A549 (cell line): ENCODE measurements at regions not wholly inside any gene's neighbourhood (a gene's known extent, or its start where the extent isn't known, plus 50 kb on each side); places are given as distances from the start of the nearest gene placed in this dataset.

Experiments
- ATAC-seq, 2 experiments: fragments of 200-7000 bp in 1 of 2; fragments of >200 bp in 1 of 2; cut with Nextera tagmentation in 1 of 2; cut with Tn5 transposase in 1 of 2; 3 replicates each; pipeline versions ENCODE4 v1.8.0 to v1.9.1; 2018 to 2020; ENCODE audit warnings: mild to moderate bottlenecking in 1 of 2, moderate library complexity in 1 of 2
- CTCF ChIA-PET: fragments of 300-600 bp; sonication (Branson Sonifier 250); formaldehyde crosslinking; extraction: SDS; loops from one replicate; lab custom pipeline; 2021; ENCODE audit warnings: antibody characterized with exemption, inconsistent platforms; lab: Yijun Ruan, JAX
- POLR2A ChIA-PET: fragments of 350-600 bp; formaldehyde crosslinking; extraction: SDS; loops from one replicate; lab custom pipeline; 2021; ENCODE audit warnings: antibody characterized with exemption, inconsistent platforms; lab: Yijun Ruan, JAX
- DNase-seq, 2 experiments: peaks; one replicate each; pipeline versions ENCODE4 v3.0.0 to v3.0.0-alpha.2; 2011 to 2016; ENCODE audit warnings: low read depth in 1 of 2, low spot score in 1 of 2
- FAIRE-seq: peaks from 2 replicates; lab custom pipeline; 2011; peaks lifted over from hg19 to GRCh38; lab: Jason Lieb, UNC
- H3K27ac ChIP-seq, 2 experiments: fragments of >200 bp; sonication (Bioruptor Twin); formaldehyde crosslinking; 3 replicates each; pipeline ENCODE4 v1.5.1; 2016 to 2017
- H3K4me1 ChIP-seq: fragments of >200 bp; sonication (Bioruptor Twin); formaldehyde crosslinking; 3 replicates; pipeline ENCODE4 v1.6.1; 2016
- H3K4me2 ChIP-seq: fragments of >200 bp; sonication (Bioruptor Twin); formaldehyde crosslinking; 3 replicates; pipeline ENCODE4 v1.6.1; 2016
- H3K4me3 ChIP-seq: fragments of >200 bp; sonication (Bioruptor Twin); formaldehyde crosslinking; 3 replicates; pipeline ENCODE4 v1.5.1; 2016
- H3K9me3 ChIP-seq: fragments of >200 bp; sonication (Bioruptor Twin); formaldehyde crosslinking; 3 replicates; pipeline ENCODE4 v1.6.1; 2016
- CBX8 ChIP-seq: fragments of 200-600 bp; sonication (generic); IDR thresholded peaks from 2 replicates; pipeline ENCODE4 v1.6.1; 2016
- CEBPB ChIP-seq, 2 experiments: fragments of >200 bp in 1 of 2; sonication (Bioruptor Twin) in 1 of 2; formaldehyde crosslinking in 1 of 2; IDR thresholded peaks; 2 replicates each; pipeline ENCODE4 v1.6.1; 2012 to 2016
- CHD2 ChIP-seq: fragments of 150-350 bp; IDR thresholded peaks from 2 replicates; pipeline ENCODE4 v1.6.1; 2014; ENCODE audit warnings: low read length; ENCODE audit not compliant: partially characterized antibody
- EHF ChIP-seq: fragments of 250-450 bp; sonication (Bioruptor Pico); IDR thresholded peaks from 2 replicates; pipeline ENCODE4 v1.5.0; 2020; ENCODE audit warnings: mild to moderate bottlenecking
- EP300 ChIP-seq, 2 experiments: fragments of >200 bp; sonication (Bioruptor Twin); formaldehyde crosslinking; IDR thresholded peaks; 2 replicates in 1 of 2; 3 replicates in 1 of 2; pipeline ENCODE4 v1.6.1; 2016 to 2017
- ESRRA ChIP-seq: fragments of 150-350 bp; IDR thresholded peaks from 2 replicates; pipeline ENCODE4 v1.6.1; 2014; ENCODE audit warnings: mild to moderate bottlenecking, low read length, borderline replicate concordance
- FOSB ChIP-seq: fragments of 250-450 bp; sonication (Bioruptor Pico); IDR thresholded peaks from 2 replicates; pipeline ENCODE4 v1.5.0; 2020; ENCODE audit warnings: mild to moderate bottlenecking, moderate library complexity
- FOSL2 ChIP-seq, 2 experiments: fragments of 450-650 bp in 1 of 2; fragments of >200 bp in 1 of 2; sonication (Bioruptor Twin) in 1 of 2; formaldehyde crosslinking; IDR thresholded peaks; 2 replicates each; pipeline versions ENCODE4 v1.5.0 to v1.6.1; 2016 to 2020; ENCODE audit warnings: mild to moderate bottlenecking in 1 of 2, moderate library complexity in 1 of 2
- FOXS1 ChIP-seq: fragments of 250-450 bp; sonication (Bioruptor Pico); IDR thresholded peaks from 2 replicates; pipeline ENCODE4 v1.5.0; 2020; ENCODE audit warnings: mild to moderate bottlenecking, moderate library complexity
- HOXA7 ChIP-seq: fragments of 250-450 bp; sonication (Bioruptor Pico); IDR thresholded peaks from 2 replicates; pipeline ENCODE4 v1.5.0; 2020; ENCODE audit warnings: mild to moderate bottlenecking, moderate library complexity
- JUN ChIP-seq, 2 experiments: fragments of >200 bp; sonication (Bioruptor Twin); formaldehyde crosslinking; IDR thresholded peaks; 2 replicates in 1 of 2; 3 replicates in 1 of 2; pipeline ENCODE4 v1.6.1; 2016 to 2017
- JUNB ChIP-seq: fragments of >200 bp; sonication (Bioruptor Twin); formaldehyde crosslinking; IDR thresholded peaks from 2 replicates; pipeline ENCODE4 v1.6.1; 2016
- KDM5A ChIP-seq: fragments of 200-600 bp; sonication (generic); IDR thresholded peaks from 2 replicates; pipeline ENCODE4 v1.6.1; 2016; ENCODE audit warnings: antibody characterized with exemption, mild to moderate bottlenecking
- MYC ChIP-seq: IDR thresholded peaks from 2 replicates; pipeline ENCODE4 v1.6.1; 2012; ENCODE audit warnings: mild to moderate bottlenecking, inconsistent platforms, low read length, improper control_type of control experiment, borderline replicate concordance
- NFE2L2 ChIP-seq: fragments of 150-350 bp; conservative IDR thresholded peaks from 2 replicates; pipeline ENCODE4 v1.6.1; 2014; ENCODE audit warnings: low read length
- NR3C1 ChIP-seq: fragments of >200 bp; sonication (Bioruptor Twin); formaldehyde crosslinking; IDR thresholded peaks from 3 replicates; pipeline ENCODE4 v1.6.1; 2017
- PHF8 ChIP-seq: fragments of 200-600 bp; sonication (generic); IDR thresholded peaks from 2 replicates; pipeline ENCODE4 v1.6.1; 2016; ENCODE audit warnings: low read depth, mild to moderate bottlenecking, antibody characterized with exemption, moderate library complexity, borderline replicate concordance
- POLR2A ChIP-seq: IDR thresholded peaks from 2 replicates; pipeline ENCODE4 v1.6.1; 2012; ENCODE audit warnings: mild to moderate bottlenecking, low read length
- POLR2AphosphoS2 ChIP-seq: conservative IDR thresholded peaks from 2 replicates; pipeline ENCODE4 v1.6.1; 2012; ENCODE audit warnings: low read length, improper control_type of control experiment, inconsistent platforms
- RCOR1 ChIP-seq: fragments of 150-350 bp; IDR thresholded peaks from 2 replicates; pipeline ENCODE4 v1.6.1; 2014; ENCODE audit warnings: antibody characterized with exemption, low read length, low read depth
- SMC3 ChIP-seq: fragments of >200 bp; sonication (Bioruptor Twin); formaldehyde crosslinking; IDR thresholded peaks from 3 replicates; pipeline ENCODE4 v1.6.1; 2018; ENCODE audit warnings: inconsistent platforms
- SREBF2 ChIP-seq: fragments of 450-650 bp; IDR thresholded peaks from 2 replicates; pipeline ENCODE4 v1.6.1; 2014; ENCODE audit warnings: mild to moderate bottlenecking, moderate library complexity
- TFCP2L1 ChIP-seq: fragments of 250-450 bp; sonication (Bioruptor Pico); IDR thresholded peaks from 2 replicates; pipeline ENCODE4 v1.5.0; 2021; ENCODE audit warnings: mild to moderate bottlenecking
- TP53 ChIP-seq: fragments of 250-450 bp; sonication (Bioruptor Pico); IDR thresholded peaks from 2 replicates; pipeline ENCODE4 v1.5.0; 2021; ENCODE audit warnings: mild to moderate bottlenecking, moderate library complexity
- ZC3H11A ChIP-seq: fragments of 450-650 bp; IDR thresholded peaks from 2 replicates; pipeline ENCODE4 v1.6.1; 2014; ENCODE audit warnings: antibody characterized with exemption, mild to moderate bottlenecking
- WGBS: methylation state at CpG from one replicate; pipeline ENCODE4 v1.1.6; 2017; ENCODE audit errors: missing lambda C conversion rate; 5-methylcytosine and 5-hydroxymethylcytosine counted together
- TF ChIP-seq, protein P1 (sequence below): fragments of 450-650 bp; IDR thresholded peaks from 2 replicates; pipeline ENCODE4 v1.6.1; 2014; ENCODE audit warnings: antibody characterized with exemption
- TF ChIP-seq, protein P2 (sequence below): fragments of >200 bp; sonication (Bioruptor Twin); formaldehyde crosslinking; IDR thresholded peaks from 2 replicates; pipeline ENCODE4 v1.6.1; 2016
- TF ChIP-seq, protein P3 (sequence below): fragments of 250-450 bp; sonication (Bioruptor Pico); IDR thresholded peaks from 2 replicates; pipeline ENCODE4 v1.5.0; 2020; ENCODE audit warnings: low read depth, mild to moderate bottlenecking, moderate library complexity
- TF ChIP-seq, protein P4 (sequence below): fragments of 150-350 bp; IDR thresholded peaks from 2 replicates; pipeline ENCODE4 v1.6.1; 2014; ENCODE audit warnings: low read depth, mild to moderate bottlenecking, low read length
- TF ChIP-seq, protein P5 (sequence below): fragments of 250-450 bp; sonication (Bioruptor Pico); IDR thresholded peaks from 2 replicates; pipeline ENCODE4 v1.5.0; 2021; ENCODE audit warnings: mild to moderate bottlenecking, moderate library complexity, borderline replicate concordance
- TF ChIP-seq, protein P6 (sequence below): IDR thresholded peaks from 2 replicates; pipeline ENCODE4 v1.6.1; 2012; ENCODE audit warnings: low read depth, borderline replicate concordance

DNA sequence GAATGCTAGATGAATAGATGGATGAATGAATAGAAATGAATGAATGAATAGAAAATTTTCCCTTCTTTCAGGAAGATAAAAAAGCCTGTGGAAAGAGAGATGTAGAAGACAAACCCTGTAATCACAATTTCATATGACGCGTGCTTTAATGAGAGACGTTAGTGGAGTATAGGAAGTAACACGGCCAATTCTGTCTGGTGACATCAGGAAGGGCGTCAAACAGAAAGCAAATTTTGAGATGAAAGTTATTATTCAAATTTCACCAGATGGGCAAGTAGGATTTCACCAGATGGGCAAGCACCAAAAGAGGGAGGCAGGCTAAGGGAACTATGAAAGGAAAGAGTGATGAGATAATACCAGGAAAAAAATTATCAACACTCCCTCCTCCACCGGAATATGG, 128.9 kb upstream of the PRSS1 start:
- 61% methylated on average over 6 of the region's 6 CpGs for WGBS
- FAIRE-seq, result no peak

DNA sequence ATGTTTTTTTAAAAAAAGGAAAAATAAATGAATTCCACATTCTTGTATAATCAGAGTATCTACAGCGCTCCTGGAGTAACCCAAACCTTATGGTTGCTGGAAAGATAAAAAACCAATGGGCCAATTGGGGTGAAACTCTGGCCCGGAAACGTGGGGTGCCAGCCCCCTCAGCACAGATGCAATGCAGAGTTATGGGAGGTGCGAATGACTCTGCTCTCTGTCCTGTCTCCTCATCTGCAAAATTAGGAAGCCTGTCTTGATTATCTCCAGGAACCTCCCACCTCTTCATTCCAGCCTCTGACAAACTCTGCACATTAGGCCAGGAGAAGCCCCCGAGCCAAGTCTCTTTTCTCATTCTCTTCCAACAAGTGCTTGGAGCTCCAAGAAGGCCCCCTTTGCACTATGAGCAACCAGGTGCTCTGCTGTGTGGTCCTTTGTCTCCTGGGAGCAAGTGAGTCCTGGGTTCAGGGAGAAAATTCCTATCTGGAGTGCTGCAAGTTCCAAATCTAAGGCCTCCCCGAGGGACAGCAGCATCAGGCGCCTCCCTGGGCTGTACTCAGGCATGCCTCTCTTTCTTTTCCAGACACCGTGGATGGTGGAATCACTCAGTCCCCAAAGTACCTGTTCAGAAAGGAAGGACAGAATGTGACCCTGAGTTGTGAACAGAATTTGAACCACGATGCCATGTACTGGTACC, 130.5 kb upstream of the PRSS1 start:
- H3K4me3 ChIP-seq, result no peak overlapping the region
- FAIRE-seq, result no peak
- ATAC-seq, result no peak
- no peak overlapping the region for H3K27ac ChIP-seq
- ChIA-PET CTCF (interaction anchor here (1.2 to 2.6 kb wide), 3 partner anchors 14 to 15 kb away, joined by 3 to 8 read pairs (median 3); no protein-coding TSS in a partner anchor), POLR2A (no interaction called here)
- WGBS, result 8% methylated on average over 8 of the region's 9 CpGs
- no peak overlapping the region for H3K4me2 ChIP-seq
- no peak for TF ChIP-seq SMC3
- TF ChIP-seq ZC3H11A, result no peak
- no peak for TF ChIP-seq NR3C1
- TF ChIP-seq ESRRA, result no peak
- TF ChIP-seq, protein P1, sequence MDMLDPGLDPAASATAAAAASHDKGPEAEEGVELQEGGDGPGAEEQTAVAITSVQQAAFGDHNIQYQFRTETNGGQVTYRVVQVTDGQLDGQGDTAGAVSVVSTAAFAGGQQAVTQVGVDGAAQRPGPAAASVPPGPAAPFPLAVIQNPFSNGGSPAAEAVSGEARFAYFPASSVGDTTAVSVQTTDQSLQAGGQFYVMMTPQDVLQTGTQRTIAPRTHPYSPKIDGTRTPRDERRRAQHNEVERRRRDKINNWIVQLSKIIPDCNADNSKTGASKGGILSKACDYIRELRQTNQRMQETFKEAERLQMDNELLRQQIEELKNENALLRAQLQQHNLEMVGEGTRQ, result no peak
- TF ChIP-seq SREBF2, result no peak
- TF ChIP-seq TP53 (CRISPR knock-in tag), result no peak
- TF ChIP-seq RCOR1, result no peak
- TF ChIP-seq EHF (CRISPR knock-in tag), result no peak
- no peak for TF ChIP-seq EP300 (IDR thresholded peaks at IDR 0.05)
- TF ChIP-seq, protein P2, sequence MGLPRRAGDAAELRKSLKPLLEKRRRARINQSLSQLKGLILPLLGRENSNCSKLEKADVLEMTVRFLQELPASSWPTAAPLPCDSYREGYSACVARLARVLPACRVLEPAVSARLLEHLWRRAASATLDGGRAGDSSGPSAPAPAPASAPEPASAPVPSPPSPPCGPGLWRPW, result no peak
- TF ChIP-seq CBX8, result no peak
- no peak for TF ChIP-seq POLR2A
- TF ChIP-seq, protein P3, sequence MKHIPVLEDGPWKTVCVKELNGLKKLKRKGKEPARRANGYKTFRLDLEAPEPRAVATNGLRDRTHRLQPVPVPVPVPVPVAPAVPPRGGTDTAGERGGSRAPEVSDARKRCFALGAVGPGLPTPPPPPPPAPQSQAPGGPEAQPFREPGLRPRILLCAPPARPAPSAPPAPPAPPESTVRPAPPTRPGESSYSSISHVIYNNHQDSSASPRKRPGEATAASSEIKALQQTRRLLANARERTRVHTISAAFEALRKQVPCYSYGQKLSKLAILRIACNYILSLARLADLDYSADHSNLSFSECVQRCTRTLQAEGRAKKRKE (CRISPR knock-in tag), result no peak
- no peak for TF ChIP-seq CEBPB (IDR thresholded peaks at IDR 0.05)
- TF ChIP-seq, protein P4, sequence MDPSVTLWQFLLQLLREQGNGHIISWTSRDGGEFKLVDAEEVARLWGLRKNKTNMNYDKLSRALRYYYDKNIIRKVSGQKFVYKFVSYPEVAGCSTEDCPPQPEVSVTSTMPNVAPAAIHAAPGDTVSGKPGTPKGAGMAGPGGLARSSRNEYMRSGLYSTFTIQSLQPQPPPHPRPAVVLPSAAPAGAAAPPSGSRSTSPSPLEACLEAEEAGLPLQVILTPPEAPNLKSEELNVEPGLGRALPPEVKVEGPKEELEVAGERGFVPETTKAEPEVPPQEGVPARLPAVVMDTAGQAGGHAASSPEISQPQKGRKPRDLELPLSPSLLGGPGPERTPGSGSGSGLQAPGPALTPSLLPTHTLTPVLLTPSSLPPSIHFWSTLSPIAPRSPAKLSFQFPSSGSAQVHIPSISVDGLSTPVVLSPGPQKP, result no peak
- TF ChIP-seq TFCP2L1, result no peak
- TF ChIP-seq HOXA7, result no peak
- no peak for TF ChIP-seq KDM5A
- TF ChIP-seq PHF8, result no peak
- no peaks in the 10 kb centered on the region for H3K4me1 ChIP-seq
- no peaks in the 10 kb centered on the region for H3K9me3 ChIP-seq
- DNase-seq, result no peak

More for the DNA sequence above, 128.9 kb upstream of the PRSS1 start:
- ChIA-PET POLR2A (no interaction called here), CTCF (no interaction called here)
- no peak for TF ChIP-seq POLR2A
- no peak for TF ChIP-seq CHD2
- no peak for TF ChIP-seq FOSL2 (IDR thresholded peaks at IDR 0.05)
- TF ChIP-seq FOSL2 (CRISPR knock-in tag; IDR thresholded peaks at IDR 0.05), result no peak
- TF ChIP-seq JUNB, result no peak
- no peak overlapping the region for H3K27ac ChIP-seq
- no peaks in the 10 kb centered on the region for H3K4me1 ChIP-seq
- DNase-seq (no peak), ATAC-seq (no peak)
- no peaks in the 10 kb centered on the region for H3K9me3 ChIP-seq
- H3K4me2 ChIP-seq, result no peak overlapping the region
- no peak overlapping the region for H3K4me3 ChIP-seq

DNA sequence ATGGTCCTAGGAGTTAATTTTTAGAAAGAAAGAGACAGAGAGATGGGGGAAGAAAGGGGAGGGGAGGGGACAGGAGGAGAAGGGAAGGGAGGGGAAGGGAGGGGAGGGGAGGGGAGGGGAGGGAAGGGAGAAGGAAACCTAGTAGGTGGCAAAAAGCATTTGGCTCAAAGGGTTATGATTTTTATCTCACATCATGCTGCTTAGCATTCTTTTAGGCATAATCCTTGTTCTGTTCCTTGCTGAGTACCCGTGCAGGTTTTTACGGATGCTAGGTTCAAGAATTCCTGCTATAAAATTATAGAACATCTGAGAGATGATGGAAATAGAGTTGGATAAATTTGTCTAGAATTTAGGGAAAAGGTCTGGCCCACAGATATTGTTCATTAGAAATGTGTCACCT, 132.4 kb upstream of the PRSS1 start:
- H3K4me1 ChIP-seq, result no peaks in the 10 kb centered on the region
- no peak for ATAC-seq
- WGBS, result 3% methylated on average over 2 of the region's 2 CpGs
- CTCF ChIA-PET, result interaction anchor here (1.3 kb wide), 1 partner anchor 194 kb away, joined by 3 read pairs; no protein-coding TSS in a partner anchor
- POLR2A ChIA-PET, result no interaction called here
- DNase-seq, result no peak
- FAIRE-seq, result no peak
- no peaks in the 10 kb centered on the region for H3K9me3 ChIP-seq
- H3K4me3 ChIP-seq, result no peak overlapping the region
- H3K4me2 ChIP-seq, result no peak overlapping the region
- no peak overlapping the region for H3K27ac ChIP-seq
- TF ChIP-seq JUN (IDR thresholded peaks at IDR 0.05) (no peak), RCOR1 (no peak), NFE2L2 (no peak), ZC3H11A (no peak), MYC (no peak), FOXS1 (CRISPR knock-in tag) (no peak), SREBF2 (no peak), FOSB (CRISPR knock-in tag) (no peak), POLR2AphosphoS2 (no peak), KDM5A (no peak)
- TF ChIP-seq, protein P5, sequence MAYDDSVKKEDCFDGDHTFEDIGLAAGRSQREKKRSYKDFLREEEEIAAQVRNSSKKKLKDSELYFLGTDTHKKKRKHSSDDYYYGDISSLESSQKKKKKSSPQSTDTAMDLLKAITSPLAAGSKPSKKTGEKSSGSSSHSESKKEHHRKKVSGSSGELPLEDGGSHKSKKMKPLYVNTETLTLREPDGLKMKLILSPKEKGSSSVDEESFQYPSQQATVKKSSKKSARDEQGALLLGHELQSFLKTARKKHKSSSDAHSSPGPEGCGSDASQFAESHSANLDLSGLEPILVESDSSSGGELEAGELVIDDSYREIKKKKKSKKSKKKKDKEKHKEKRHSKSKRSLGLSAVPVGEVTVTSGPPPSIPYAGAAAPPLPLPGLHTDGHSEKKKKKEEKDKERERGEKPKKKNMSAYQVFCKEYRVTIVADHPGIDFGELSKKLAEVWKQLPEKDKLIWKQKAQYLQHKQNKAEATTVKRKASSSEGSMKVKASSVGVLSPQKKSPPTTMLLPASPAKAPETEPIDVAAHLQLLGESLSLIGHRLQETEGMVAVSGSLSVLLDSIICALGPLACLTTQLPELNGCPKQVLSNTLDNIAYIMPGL (CRISPR knock-in tag), result no peak
- TF ChIP-seq, protein P6, sequence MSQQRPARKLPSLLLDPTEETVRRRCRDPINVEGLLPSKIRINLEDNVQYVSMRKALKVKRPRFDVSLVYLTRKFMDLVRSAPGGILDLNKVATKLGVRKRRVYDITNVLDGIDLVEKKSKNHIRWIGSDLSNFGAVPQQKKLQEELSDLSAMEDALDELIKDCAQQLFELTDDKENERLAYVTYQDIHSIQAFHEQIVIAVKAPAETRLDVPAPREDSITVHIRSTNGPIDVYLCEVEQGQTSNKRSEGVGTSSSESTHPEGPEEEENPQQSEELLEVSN, result no peak
- TF ChIP-seq, protein P2, result no peak
